ENCODE measurements at regions not wholly inside any gene's neighbourhood (a gene's known extent, or its start where the extent isn't known, plus 50 kb on each side); places are given as distances from the start of the nearest gene placed in this dataset.
"Not testable (repeated sequence)": the region's sequence is repeated elsewhere in the genome, so short reads cannot be mapped to it uniquely, and the experiment has no call there.

DNA sequence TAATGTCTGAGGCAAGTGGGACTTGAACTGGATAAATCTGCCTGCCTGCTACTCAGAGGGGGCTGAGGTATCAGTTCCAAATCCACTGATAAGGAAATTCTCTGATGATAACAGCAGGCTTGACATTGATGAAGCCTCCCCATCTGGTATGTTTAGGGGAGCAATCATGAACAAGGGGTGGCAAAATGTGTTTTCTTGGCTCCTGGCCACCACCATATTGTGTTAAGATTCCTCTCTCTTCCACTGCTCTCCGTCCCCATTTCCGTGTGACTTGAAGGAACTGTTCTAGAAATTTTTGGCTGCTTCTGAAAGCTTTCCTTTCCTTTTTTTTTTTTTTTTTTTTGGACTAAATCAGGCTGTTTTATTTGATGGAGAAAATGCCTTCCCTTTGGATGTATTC is 335.3 kb upstream of the NRSN1 start:
- no peak for DNase-seq (ENCODE audit: low read depth in 2 of 3, low spot score in 2 of 3)

GRCh38 chr6:23797041-23797440 is 329.0 kb upstream of the NRSN1 start:
- no peak for DNase-seq (ENCODE audit: low read depth in 2 of 3, low spot score in 2 of 3)

DNA sequence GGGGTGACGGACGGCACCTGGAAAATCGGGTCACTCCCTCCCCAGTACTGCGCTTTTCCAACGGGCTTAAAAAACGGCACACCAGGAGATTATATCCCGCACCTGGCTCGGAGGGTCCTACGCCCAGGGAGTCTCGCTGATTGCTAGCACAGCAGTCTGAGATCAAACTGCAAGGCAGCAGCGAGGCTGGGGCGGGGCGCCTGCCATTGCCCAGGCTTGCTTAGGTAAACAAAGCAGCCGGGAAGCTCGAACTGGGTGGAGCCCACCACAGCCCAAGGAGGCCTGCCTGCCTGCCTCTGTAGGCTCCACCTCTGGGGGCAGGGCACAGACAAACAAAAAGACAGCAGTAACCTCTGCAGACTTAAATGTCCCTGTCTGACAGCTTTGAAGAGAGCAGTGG is 321.7 kb upstream of the NRSN1 start:
- not testable (repeated sequence) for DNase-seq (ENCODE audit: low read depth in 2 of 3, low spot score in 2 of 3)

GRCh38 chr6:23821141-23821540 is 304.9 kb upstream of the NRSN1 start:
- DNase-seq (ENCODE audit: low read depth in 2 of 3, low spot score in 2 of 3): not testable (repeated sequence)

DNA sequence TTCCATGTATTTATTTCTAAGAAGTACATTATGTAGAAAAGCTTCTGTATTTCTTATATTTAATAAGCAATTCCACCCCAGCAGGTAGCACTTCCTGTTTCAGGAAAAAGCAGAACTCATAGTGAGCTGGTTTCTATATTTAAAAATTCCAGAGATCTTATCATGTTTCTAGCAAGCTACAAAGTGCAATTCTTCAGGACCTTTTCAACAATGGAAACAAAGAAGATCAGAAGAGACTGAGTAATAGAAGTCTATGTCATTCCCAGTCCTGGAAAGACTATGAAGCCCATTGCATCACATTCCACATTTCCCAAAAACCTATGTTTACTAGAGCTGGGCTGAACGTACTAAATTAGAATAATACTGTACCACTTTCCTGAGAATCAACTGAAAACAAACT is 302.6 kb upstream of the NRSN1 start:
- DNase-seq (ENCODE audit: low read depth in 2 of 3, low spot score in 2 of 3): peak in 1 of 3 donors; percentile 36

- DNase-seq (ENCODE audit: low read depth in 2 of 3, low spot score in 2 of 3): no peak
Observed at GRCh38 chr6:23826572-23826971, 299.4 kb upstream of the NRSN1 start.

DNA sequence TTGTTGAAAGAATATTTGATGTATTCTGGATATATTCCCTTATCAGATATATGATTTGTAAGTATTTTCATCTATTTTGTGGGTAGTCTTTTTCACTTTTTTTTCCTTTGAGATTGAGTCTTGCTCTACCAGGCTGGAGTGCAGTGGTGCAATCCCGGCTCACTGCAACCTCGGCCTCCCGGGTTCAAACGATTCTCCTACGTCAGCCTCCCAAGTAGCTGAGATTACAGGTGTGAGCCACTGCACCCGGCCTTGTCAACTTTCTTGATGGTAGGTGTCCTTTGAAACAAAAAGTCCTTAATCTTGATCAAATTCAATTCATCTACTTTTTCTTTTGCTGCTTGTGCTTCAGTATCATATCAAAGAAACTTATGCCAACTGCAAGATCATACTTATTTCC is 297.2 kb upstream of the NRSN1 start:
- DNase-seq (ENCODE audit: low read depth in 2 of 3, low spot score in 2 of 3): no peak

DNA sequence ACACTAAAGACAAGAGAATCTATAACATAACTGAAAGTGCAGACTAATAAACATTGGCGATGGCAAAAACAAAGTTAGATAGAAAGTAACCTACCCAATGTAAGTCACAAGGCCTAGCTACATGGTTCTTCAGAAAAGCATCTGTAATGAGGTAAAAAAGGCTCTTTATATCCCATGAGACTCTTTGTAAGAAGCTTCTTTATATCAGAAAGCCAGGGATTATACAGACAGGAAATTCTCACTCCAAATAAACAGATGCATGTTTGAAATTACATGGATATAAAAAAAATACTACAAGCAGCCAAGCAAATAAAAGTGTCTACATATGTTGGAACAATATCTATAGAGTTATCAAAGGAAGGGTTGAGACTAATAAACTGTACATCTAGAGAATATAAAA is 284.9 kb upstream of the NRSN1 start:
- no peak for DNase-seq (ENCODE audit: low read depth in 2 of 3, low spot score in 2 of 3)

GRCh38 chr6:23842760-23843159 is 283.3 kb upstream of the NRSN1 start:
- no peak for DNase-seq (ENCODE audit: low read depth in 2 of 3, low spot score in 2 of 3)

DNA sequence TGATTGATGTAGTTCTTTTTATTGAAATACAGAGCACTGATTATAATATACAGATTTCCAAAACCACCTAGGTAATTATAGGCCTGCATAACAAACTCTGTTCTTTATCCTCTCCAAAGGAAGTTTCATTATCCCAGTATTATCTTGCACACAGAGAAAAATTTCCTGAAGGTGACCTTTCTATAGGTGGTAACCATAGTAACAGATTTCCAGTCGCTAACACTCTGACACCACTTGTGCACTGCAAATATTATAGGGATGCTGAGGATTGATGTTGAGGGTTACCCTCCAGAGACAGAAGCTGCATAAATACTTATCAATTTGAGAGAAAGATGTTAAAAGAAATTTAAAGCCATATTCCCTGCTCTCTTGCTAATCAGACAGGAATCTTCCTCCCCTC is 274.5 kb upstream of the NRSN1 start:
- no peak for DNase-seq (ENCODE audit: low read depth in 2 of 3, low spot score in 2 of 3)

- not testable (repeated sequence) for DNase-seq (ENCODE audit: low read depth in 2 of 3, low spot score in 2 of 3)
Observed at GRCh38 chr6:23853566-23854133, 272.4 kb upstream of the NRSN1 start.

- DNase-seq (ENCODE audit: low read depth in 2 of 3, low spot score in 2 of 3): not testable (repeated sequence)
Observed at GRCh38 chr6:23854154-23854553, 271.9 kb upstream of the NRSN1 start.

DNA sequence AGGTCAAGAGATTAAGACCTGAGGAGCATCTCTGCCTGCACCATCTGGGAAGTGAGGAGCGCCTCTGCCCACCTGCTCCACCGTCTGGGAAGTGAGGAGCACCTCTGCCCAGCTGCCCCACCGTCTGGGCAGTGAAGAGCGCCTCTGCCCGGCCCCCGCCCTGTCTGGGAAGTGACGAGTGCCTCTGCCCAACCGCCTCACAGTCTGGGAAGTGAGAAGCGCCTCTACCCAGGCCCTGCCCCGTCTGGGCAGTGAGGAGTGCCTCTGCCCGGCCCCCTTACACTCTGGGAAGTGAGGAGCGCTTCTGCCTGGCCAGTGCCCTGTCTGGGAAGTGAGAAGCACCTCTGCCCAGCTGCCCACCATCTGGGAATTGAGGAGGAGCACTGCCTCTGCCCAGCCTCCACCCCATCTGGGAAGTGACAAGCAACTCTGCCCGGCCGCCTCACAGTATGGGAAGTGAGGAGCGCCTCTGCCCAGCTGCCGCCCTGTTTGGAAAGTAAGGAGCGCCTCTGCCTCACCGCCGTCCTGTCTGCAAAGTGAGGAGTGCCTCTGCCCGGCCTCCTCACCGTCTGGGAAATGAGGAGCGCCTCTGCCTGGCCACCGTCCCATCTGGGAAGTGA is 270.4 kb upstream of the NRSN1 start:
- DNase-seq (ENCODE audit: low read depth in 2 of 3, low spot score in 2 of 3): no peak

GRCh38 chr6:23870496-23870895 is 255.5 kb upstream of the NRSN1 start:
- no peak for DNase-seq (ENCODE audit: low read depth in 2 of 3, low spot score in 2 of 3)

GRCh38 chr6:23873161-23873560 is 252.9 kb upstream of the NRSN1 start:
- DNase-seq (ENCODE audit: low read depth in 2 of 3, low spot score in 2 of 3): no peak

DNA sequence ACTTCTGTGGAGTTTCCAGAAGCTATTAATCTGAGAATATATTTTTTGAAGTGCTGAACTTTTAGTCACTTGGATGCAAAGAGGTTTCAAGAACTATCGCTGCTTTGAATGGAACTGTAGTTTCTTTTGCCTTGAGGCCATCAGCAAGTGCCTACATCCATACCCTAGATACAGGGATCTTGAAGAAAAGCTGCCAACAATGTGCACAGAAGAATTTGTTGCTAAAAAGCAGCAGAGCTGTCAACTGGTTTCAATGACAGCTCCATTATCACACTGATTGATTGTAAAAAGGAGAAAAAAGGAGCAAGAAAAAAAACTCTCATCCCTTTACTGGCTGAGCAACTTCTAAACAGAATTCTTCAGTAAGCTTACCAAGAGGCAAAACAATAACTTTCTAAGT is 251.0 kb upstream of the NRSN1 start:
- DNase-seq (ENCODE audit: low read depth in 2 of 3, low spot score in 2 of 3): no peak

DNA sequence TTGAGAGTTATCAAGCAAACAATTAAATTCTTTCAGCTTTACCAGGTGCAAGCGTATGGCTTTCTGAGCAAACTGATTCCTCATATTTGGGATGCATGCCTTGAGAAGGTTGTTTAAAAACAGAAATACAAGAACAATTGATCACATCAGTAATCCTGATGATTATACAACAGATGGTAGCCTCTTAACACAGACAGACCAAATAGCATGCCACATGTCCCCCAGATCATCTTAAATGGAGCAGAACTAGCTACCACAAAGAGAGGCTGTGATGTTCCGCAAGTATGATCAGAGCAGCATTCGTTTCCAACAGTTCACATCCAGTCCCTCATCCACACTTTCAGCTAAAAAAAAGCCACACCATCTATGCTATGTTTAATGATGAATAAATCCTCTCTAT is 246.2 kb upstream of the NRSN1 start:
- DNase-seq (ENCODE audit: low read depth in 2 of 3, low spot score in 2 of 3): no peak

- DNase-seq (ENCODE audit: low read depth in 2 of 3, low spot score in 2 of 3): no peak
Observed at GRCh38 chr6:23890543-23891227, 235.3 kb upstream of the NRSN1 start.

DNA sequence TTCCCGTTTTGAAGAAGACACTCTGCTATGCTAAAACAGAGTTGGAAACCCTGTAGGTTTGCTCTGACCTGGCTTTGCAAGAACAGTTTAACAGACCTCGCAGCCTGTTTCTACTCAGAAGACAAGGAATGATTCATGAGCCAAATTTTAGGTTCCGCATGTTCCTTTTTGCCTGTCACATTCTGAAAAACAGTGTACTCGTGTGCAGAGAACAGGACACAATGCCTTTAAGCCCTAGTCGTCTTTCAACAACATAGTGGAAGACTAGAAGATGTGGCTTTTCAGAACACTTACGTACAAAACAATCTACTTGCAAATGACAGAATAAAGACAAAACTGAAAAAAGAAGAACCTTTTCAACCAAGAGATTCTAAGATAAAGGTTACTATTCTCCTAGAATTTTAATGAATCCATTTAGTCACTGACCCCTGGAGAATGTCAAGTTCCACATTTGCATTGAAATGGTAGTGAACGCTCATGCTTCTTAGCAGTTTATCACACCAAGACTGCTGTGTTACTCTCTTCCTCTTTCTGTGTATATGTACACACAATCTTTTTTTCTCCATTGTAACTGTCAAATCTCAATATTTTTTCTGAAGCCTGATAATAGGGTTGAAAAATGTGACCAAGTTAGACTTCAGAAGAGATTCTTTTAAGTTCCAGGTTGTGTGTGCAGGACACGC is 220.7 kb upstream of the NRSN1 start:
- DNase-seq (ENCODE audit: low read depth in 2 of 3, low spot score in 2 of 3): peak in 2 of 3 donors; percentile 14 to 66

DNA sequence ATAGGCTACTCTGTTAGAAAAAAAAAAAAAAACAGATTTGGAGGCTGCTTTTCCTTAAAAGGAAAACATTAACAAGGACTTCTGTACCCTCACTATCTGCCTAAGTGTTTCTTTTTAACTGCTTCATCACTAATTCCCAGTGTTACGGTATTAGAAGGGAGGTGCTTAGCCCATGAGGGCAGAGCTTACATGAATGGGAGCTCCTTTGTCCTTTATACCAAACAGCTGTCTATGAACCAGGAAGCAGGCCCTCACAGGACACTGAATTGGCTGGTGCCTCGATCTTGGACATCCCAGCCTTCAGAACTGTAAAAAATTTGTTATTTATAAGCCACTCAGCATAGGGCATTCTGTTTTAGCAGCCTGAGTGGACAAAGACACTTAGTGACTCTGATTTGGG is 215.6 kb upstream of the NRSN1 start:
- no peak for DNase-seq (ENCODE audit: low read depth in 2 of 3, low spot score in 2 of 3)

DNA sequence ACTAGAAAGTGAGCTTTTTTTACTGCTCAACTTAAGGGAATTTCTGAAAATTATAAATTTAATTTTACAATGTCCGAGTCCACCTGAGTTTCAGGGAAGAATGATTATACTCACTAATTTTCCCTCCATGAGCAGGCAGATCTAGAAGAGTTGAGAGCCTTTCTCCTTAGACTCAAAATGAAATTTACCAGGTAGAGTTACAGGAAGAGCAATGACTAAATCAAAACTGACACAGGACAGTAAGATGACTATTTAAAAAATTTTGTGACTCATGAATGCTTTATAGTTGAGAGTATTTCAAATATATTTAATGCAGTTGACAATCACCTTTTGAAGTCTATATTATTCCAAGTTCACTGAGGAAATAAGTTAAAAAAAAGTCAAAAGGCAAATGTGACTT is 198.1 kb upstream of the NRSN1 start:
- no peak for DNase-seq (ENCODE audit: low read depth in 2 of 3, low spot score in 2 of 3)

DNA sequence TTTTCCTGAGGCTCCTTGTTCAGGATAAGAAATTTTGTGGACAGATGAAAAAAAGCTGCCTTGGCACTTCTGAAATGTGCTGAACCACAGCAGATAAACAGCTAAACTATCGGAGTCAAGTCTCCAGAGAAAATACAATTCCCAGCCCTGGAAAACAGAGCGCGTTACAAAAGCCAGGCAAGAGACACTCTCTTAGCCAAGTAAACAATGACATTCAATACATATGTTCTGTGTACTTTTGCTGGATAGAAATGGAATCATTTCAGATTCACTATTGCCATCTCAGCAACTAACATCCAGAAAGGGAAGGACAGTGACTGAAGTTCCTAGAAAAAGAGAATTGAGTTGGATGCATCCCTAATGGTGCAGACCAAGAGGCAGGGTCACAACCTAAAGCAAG is 196.8 kb upstream of the NRSN1 start:
- DNase-seq (ENCODE audit: low read depth in 2 of 3, low spot score in 2 of 3): no peak

Measured in hematopoietic multipotent progenitor cell (in vitro differentiated cells).